Superior temporal gyrus (tissue), 1 donor: ENCODE measurements at regions not wholly inside any gene's neighbourhood (a gene's known extent, or its start where the extent isn't known, plus 50 kb on each side); places are given as distances from the start of the nearest gene placed in this dataset.
"Not testable (repeated sequence)": the region's sequence is repeated elsewhere in the genome, so short reads cannot be mapped to it uniquely, and the experiment has no call there.

Source experiments
- DNase-seq: peaks from one replicate; pipeline ENCODE4 v3.0.0-alpha.2; 2016; ENCODE audit errors: extremely low spot score

- DNase-seq: peak; percentile 29
These were observed 155.0 kb upstream of the CRBN start for GRCh38 chr3:3334491-3334890.

GRCh38 chr3:3333571-3333970 lies 154.1 kb upstream of the CRBN start:
- DNase-seq: no peak

- no peak for DNase-seq
These were observed 137.0 kb upstream of the CRBN start for GRCh38 chr3:3316521-3316920.

GRCh38 chr3:3315846-3316245 lies 136.4 kb upstream of the CRBN start:
- no peak for DNase-seq

- no peak for DNase-seq
These were observed 130.4 kb upstream of the CRBN start for GRCh38 chr3:3309887-3310286.

- DNase-seq: no peak
These were observed 129.3 kb upstream of the CRBN start for GRCh38 chr3:3308809-3309208.

- DNase-seq: no peak
These were observed 128.0 kb upstream of the CRBN start for GRCh38 chr3:3307491-3307890.

GRCh38 chr3:3305841-3306240 lies 126.3 kb upstream of the CRBN start:
- DNase-seq: no peak

GRCh38 chr3:3305084-3305483 lies 125.6 kb upstream of the CRBN start:
- DNase-seq: no peak

GRCh38 chr3:3303636-3304035 lies 124.1 kb upstream of the CRBN start:
- DNase-seq: peak; percentile 37

- peak; percentile 43 for DNase-seq
These were observed 123.5 kb upstream of the CRBN start for GRCh38 chr3:3302964-3303363.

GRCh38 chr3:3301476-3301875 lies 122.0 kb upstream of the CRBN start:
- DNase-seq: no peak

GRCh38 chr3:3296979-3297381 lies 117.5 kb upstream of the CRBN start:
- no peak for DNase-seq

GRCh38 chr3:3295586-3295985 lies 116.1 kb upstream of the CRBN start:
- no peak for DNase-seq

- not testable (repeated sequence) for DNase-seq
These were observed 112.3 kb upstream of the CRBN start for GRCh38 chr3:3291756-3292283.

GRCh38 chr3:3288255-3288654 lies 108.8 kb upstream of the CRBN start:
- no peak for DNase-seq

GRCh38 chr3:3286014-3286413 lies 106.5 kb upstream of the CRBN start:
- DNase-seq: no peak

- DNase-seq: no peak
These were observed 101.5 kb upstream of the CRBN start for GRCh38 chr3:3281024-3281423.

- no peak for DNase-seq
These were observed 100.9 kb upstream of the CRBN start for GRCh38 chr3:3280396-3280795.

- DNase-seq: no peak
These were observed 98.6 kb upstream of the CRBN start for GRCh38 chr3:3278073-3278472.

- DNase-seq: no peak
These were observed 97.1 kb upstream of the CRBN start for GRCh38 chr3:3276630-3277029.

GRCh38 chr3:3264796-3265195 lies 85.3 kb upstream of the CRBN start:
- DNase-seq: no peak

- DNase-seq: no peak
These were observed 81.4 kb upstream of the CRBN start for GRCh38 chr3:3260870-3261269.

- no peak for DNase-seq
These were observed 79.7 kb upstream of the CRBN start for GRCh38 chr3:3259181-3259580.

- DNase-seq: no peak
These were observed 78.8 kb upstream of the CRBN start for GRCh38 chr3:3258281-3258680.
